ENCODE measurements at regions not wholly inside any gene's neighbourhood (a gene's known extent, or its start where the extent isn't known, plus 50 kb on each side); places are given as distances from the start of the nearest gene placed in this dataset.

DNA sequence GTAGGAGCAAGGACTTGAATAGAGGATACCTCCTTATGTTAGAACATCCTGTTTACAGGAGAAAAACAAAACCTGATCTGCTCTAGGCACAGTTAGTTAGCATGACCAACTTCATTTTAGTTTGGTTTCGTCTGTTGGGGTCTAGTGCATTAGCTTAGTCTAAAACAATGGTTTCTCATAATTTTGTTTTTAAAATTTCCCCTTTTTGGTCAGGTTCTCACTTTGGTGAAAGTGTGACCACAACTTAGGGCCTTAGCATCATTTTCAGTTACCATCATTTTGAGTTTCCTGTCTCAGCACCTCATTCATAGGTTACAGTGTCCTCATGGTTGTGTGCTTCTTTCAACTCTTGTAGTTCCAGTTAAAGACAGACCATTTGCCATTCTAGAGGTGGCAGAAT, 1277.0 kb upstream of the SLC39A10 start:
- Histone ChIP-seq H2AFZ (ENCODE audit: low read depth, low read length, poor library complexity, severe bottlenecking) (no peak overlapping the region), H3K27ac (ENCODE audit: low read depth, low read length) (no peak overlapping the region), H3K4me1 (ENCODE audit: control insufficient read depth in 1 of 2, insufficient read depth in 2 of 2, low read length in 2 of 2) (no peaks in the 10 kb centered on the region), H3K79me2 (ENCODE audit: insufficient read depth, low read length) (no peaks in the 10 kb centered on the region), H3K4me2 (ENCODE audit: low read length) (no peak overlapping the region), H4K20me1 (ENCODE audit: insufficient read depth) (no peaks in the 10 kb centered on the region; the same call in 1 of the 2 replicates), H3K9me3 (ENCODE audit: control insufficient read depth in 1 of 2, insufficient read depth in 1 of 2, low read depth in 1 of 2, low read length in 2 of 2) (peaks cover 0 to 5% of the 10 kb centered on the region in 2 experiments; a peak in 2 of 4 replicates), H3K36me3 (ENCODE audit: control insufficient read depth in 1 of 2, insufficient read depth in 2 of 2, low read length in 2 of 2) (no peaks in the 10 kb centered on the region), H3K27me3 (ENCODE audit: insufficient read depth, low read length) (no peaks in the 10 kb centered on the region), H3K4me3 (replicated peaks in 1 of 2; ENCODE audit: low read depth in 1 of 2, low read length in 2 of 2) (no peak overlapping the region), H3K9ac (ENCODE audit: low read length) (no peak overlapping the region), H3K9me2 (ENCODE audit: insufficient read depth) (no peaks in the 10 kb centered on the region)
- TF ChIP-seq, protein P1, sequence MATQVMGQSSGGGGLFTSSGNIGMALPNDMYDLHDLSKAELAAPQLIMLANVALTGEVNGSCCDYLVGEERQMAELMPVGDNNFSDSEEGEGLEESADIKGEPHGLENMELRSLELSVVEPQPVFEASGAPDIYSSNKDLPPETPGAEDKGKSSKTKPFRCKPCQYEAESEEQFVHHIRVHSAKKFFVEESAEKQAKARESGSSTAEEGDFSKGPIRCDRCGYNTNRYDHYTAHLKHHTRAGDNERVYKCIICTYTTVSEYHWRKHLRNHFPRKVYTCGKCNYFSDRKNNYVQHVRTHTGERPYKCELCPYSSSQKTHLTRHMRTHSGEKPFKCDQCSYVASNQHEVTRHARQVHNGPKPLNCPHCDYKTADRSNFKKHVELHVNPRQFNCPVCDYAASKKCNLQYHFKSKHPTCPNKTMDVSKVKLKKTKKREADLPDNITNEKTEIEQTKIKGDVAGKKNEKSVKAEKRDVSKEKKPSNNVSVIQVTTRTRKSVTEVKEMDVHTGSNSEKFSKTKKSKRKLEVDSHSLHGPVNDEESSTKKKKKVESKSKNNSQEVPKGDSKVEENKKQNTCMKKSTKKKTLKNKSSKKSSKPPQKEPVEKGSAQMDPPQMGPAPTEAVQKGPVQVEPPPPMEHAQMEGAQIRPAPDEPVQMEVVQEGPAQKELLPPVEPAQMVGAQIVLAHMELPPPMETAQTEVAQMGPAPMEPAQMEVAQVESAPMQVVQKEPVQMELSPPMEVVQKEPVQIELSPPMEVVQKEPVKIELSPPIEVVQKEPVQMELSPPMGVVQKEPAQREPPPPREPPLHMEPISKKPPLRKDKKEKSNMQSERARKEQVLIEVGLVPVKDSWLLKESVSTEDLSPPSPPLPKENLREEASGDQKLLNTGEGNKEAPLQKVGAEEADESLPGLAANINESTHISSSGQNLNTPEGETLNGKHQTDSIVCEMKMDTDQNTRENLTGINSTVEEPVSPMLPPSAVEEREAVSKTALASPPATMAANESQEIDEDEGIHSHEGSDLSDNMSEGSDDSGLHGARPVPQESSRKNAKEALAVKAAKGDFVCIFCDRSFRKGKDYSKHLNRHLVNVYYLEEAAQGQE (IDR thresholded peaks at IDR 0.05; ENCODE audit: low read depth) = no peak
- TF ChIP-seq, protein P2, sequence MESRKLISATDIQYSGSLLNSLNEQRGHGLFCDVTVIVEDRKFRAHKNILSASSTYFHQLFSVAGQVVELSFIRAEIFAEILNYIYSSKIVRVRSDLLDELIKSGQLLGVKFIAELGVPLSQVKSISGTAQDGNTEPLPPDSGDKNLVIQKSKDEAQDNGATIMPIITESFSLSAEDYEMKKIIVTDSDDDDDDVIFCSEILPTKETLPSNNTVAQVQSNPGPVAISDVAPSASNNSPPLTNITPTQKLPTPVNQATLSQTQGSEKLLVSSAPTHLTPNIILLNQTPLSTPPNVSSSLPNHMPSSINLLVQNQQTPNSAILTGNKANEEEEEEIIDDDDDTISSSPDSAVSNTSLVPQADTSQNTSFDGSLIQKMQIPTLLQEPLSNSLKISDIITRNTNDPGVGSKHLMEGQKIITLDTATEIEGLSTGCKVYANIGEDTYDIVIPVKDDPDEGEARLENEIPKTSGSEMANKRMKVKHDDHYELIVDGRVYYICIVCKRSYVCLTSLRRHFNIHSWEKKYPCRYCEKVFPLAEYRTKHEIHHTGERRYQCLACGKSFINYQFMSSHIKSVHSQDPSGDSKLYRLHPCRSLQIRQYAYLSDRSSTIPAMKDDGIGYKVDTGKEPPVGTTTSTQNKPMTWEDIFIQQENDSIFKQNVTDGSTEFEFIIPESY (IDR thresholded peaks at IDR 0.05; ENCODE audit: extremely low read depth, insufficient replicate concordance, low read length) = no peak
- TF ChIP-seq TCF7L2 (IDR thresholded peaks at IDR 0.05; ENCODE audit: borderline replicate concordance, extremely low read depth, insufficient read depth, insufficient read length) (no peak), EZH2 (IDR thresholded peaks at IDR 0.05) (no peak), POLR2AphosphoS5 (IDR thresholded peaks at IDR 0.05; ENCODE audit: low read depth, low read length) (no peak), ZNF274 (IDR thresholded peaks at IDR 0.05; ENCODE audit: low read depth, low read length) (no peak), SRF (IDR thresholded peaks at IDR 0.05; ENCODE audit: low read depth) (no peak), SP1 (IDR thresholded peaks at IDR 0.05; ENCODE audit: low read depth) (no peak), ZFX (IDR thresholded peaks at IDR 0.05) (no peak), ELF1 (IDR thresholded peaks at IDR 0.05; ENCODE audit: borderline replicate concordance, low read depth) (no peak), POLR2A (IDR thresholded peaks at IDR 0.05; ENCODE audit: borderline replicate concordance, extremely low read depth, insufficient read depth, insufficient read length) (no peak), CBX3 (IDR thresholded peaks at IDR 0.05; ENCODE audit: low read depth) (no peak), EZH2phosphoT487 (IDR thresholded peaks at IDR 0.05; ENCODE audit: borderline replicate concordance) (no peak), RAD21 (IDR thresholded peaks at IDR 0.05; ENCODE audit: low read depth) (no peak), FOSL1 (IDR thresholded peaks at IDR 0.05; ENCODE audit: low read depth) (no peak)
- TF ChIP-seq, protein P3, sequence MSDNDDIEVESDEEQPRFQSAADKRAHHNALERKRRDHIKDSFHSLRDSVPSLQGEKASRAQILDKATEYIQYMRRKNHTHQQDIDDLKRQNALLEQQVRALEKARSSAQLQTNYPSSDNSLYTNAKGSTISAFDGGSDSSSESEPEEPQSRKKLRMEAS (IDR thresholded peaks at IDR 0.05) = no peak
- TF ChIP-seq, protein P4, sequence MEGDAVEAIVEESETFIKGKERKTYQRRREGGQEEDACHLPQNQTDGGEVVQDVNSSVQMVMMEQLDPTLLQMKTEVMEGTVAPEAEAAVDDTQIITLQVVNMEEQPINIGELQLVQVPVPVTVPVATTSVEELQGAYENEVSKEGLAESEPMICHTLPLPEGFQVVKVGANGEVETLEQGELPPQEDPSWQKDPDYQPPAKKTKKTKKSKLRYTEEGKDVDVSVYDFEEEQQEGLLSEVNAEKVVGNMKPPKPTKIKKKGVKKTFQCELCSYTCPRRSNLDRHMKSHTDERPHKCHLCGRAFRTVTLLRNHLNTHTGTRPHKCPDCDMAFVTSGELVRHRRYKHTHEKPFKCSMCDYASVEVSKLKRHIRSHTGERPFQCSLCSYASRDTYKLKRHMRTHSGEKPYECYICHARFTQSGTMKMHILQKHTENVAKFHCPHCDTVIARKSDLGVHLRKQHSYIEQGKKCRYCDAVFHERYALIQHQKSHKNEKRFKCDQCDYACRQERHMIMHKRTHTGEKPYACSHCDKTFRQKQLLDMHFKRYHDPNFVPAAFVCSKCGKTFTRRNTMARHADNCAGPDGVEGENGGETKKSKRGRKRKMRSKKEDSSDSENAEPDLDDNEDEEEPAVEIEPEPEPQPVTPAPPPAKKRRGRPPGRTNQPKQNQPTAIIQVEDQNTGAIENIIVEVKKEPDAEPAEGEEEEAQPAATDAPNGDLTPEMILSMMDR (IDR thresholded peaks at IDR 0.05 in 2 of 3, conservative IDR thresholded peaks at IDR 0.05 in 1 of 3; ENCODE audit: borderline replicate concordance in 1 of 3, insufficient read depth in 1 of 3, low read depth in 2 of 3, low read length in 2 of 3) = no peak
- TF ChIP-seq, protein P5, sequence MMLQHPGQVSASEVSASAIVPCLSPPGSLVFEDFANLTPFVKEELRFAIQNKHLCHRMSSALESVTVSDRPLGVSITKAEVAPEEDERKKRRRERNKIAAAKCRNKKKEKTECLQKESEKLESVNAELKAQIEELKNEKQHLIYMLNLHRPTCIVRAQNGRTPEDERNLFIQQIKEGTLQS (IDR thresholded peaks at IDR 0.05) = no peak
- ChIA-PET CTCF (no interaction called here), POLR2A (no interaction called here), RAD21 (ENCODE audit: low non-redundant PET in 1 of 2, low total read pairs in 2 of 2, uncharacterized antibody in 2 of 2, unreplicated experiment in 2 of 2) (no interaction called here)
- BruUV-seq (replicated peaks) = no TSS peak
- ATAC-seq (no peak), DNase-seq (ENCODE audit: low read depth, low spot score) (no peak)
- intact Hi-C loops (cut with micrococcal nuclease) = no loop called here

All from HCT116 (cell line).